Lung (tissue), 11 donors: ENCODE measurements at regions not wholly inside any gene's neighbourhood (a gene's known extent, or its start where the extent isn't known, plus 50 kb on each side); places are given as distances from the start of the nearest gene placed in this dataset.

ENCODE experiments used
- ATAC-seq: fragments of 200-7000 bp; cut with Tn5 transposase; one replicate; pipeline ENCODE4 v1.9.1; 2020; ENCODE audit warnings: moderate number of reproducible peaks; ENCODE audit not compliant: insufficient read depth, low FRiP score
- DNase-seq, 3 donors: peaks; one replicate each; pipeline ENCODE4 v3.0.0-alpha.2; 2013 to 2017
- H3K27ac ChIP-seq, 2 donors: one replicate each; pipeline ENCODE4 v1.5.1; 2013; ENCODE audit warnings: mild to moderate bottlenecking in 2 of 2, moderate library complexity in 2 of 2, control low read depth in 1 of 2, inconsistent platforms in 1 of 2, low read depth in 1 of 2, low read length in 1 of 2
- H3K27me3 ChIP-seq, 3 donors: one replicate each; pipeline ENCODE4 v1.5.1; 2013; ENCODE audit warnings: low read length in 2 of 3; ENCODE audit not compliant: control insufficient read depth in 3 of 3, insufficient read depth in 3 of 3
- H3K36me3 ChIP-seq, 4 donors: one replicate each; pipeline ENCODE4 v1.5.1; 2013; ENCODE audit warnings: low read length in 4 of 4, mild to moderate bottlenecking in 1 of 4, moderate library complexity in 1 of 4; ENCODE audit not compliant: control insufficient read depth in 4 of 4, insufficient read depth in 4 of 4
- H3K4me1 ChIP-seq, 5 donors: one replicate each; pipeline ENCODE4 v1.5.1; 2013; ENCODE audit warnings: low read length in 5 of 5, mild to moderate bottlenecking in 2 of 5, moderate library complexity in 1 of 5; ENCODE audit not compliant: control insufficient read depth in 5 of 5, insufficient read depth in 5 of 5
- H3K4me3 ChIP-seq: one replicate; pipeline ENCODE4 v1.5.1; 2013; ENCODE audit warnings: mild to moderate bottlenecking, control low read depth, moderate library complexity
- H3K9ac ChIP-seq, 2 donors: one replicate each; pipeline ENCODE4 v1.5.1; 2013; ENCODE audit warnings: low read length in 2 of 2, control low read depth in 1 of 2; ENCODE audit not compliant: insufficient read depth in 1 of 2
- H3K9me3 ChIP-seq, 4 donors: one replicate each; pipeline ENCODE4 v1.5.1; 2013; ENCODE audit warnings: low read length in 3 of 4, mild to moderate bottlenecking in 1 of 4, moderate library complexity in 1 of 4; ENCODE audit not compliant: control insufficient read depth in 4 of 4, insufficient read depth in 3 of 4
- WGBS, 2 donors: extraction: QIAGEN DNeasy Blood & Tissue Kit; methylation state at CpG; one replicate each; pipeline ENCODE4 v1.1.7; 2013; 5-methylcytosine and 5-hydroxymethylcytosine counted together
- TF ChIP-seq, protein P1 (sequence below): IDR thresholded peaks from 2 replicates; pipeline ENCODE4 v1.5.1; 2012; ENCODE audit warnings: mild to moderate bottlenecking; ENCODE audit errors: control extremely low read depth, extremely low read depth
- donor health status: control.
- donor health status: control.
- donor health status: Bipolar disorder and iron deficiency.
- donor health status: healthy.
- donor health status: DM: yes; HTN: yes; CAD: no.

DNA sequence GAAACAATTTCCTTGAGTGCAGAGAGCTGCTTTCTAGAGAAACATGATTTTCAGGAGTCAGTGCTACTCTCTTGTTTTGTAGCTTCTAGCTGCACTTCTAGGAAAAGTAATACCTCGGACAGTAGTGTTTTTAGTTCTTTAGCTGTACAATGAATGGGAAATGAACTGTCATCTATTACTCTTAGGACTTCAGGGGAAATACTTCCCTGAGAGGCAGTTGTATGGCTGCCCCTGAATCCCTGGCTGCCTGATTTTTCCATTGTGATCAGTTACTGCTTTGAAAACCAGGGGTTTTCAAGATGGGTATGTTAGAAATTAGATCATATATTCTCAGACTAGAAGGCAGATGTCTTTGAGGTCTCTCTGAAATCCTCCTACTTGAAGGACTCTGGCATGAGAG, 200.3 kb upstream of the SEMA6D start:
- H3K9ac ChIP-seq: no peak overlapping the region
- H3K36me3 ChIP-seq: no peaks in the 10 kb centered on the region
- DNase-seq: no peak
- 65 to 77% methylated on average over 1 of the region's 1 CpG for WGBS, 2 donors
- TF ChIP-seq, protein P1, sequence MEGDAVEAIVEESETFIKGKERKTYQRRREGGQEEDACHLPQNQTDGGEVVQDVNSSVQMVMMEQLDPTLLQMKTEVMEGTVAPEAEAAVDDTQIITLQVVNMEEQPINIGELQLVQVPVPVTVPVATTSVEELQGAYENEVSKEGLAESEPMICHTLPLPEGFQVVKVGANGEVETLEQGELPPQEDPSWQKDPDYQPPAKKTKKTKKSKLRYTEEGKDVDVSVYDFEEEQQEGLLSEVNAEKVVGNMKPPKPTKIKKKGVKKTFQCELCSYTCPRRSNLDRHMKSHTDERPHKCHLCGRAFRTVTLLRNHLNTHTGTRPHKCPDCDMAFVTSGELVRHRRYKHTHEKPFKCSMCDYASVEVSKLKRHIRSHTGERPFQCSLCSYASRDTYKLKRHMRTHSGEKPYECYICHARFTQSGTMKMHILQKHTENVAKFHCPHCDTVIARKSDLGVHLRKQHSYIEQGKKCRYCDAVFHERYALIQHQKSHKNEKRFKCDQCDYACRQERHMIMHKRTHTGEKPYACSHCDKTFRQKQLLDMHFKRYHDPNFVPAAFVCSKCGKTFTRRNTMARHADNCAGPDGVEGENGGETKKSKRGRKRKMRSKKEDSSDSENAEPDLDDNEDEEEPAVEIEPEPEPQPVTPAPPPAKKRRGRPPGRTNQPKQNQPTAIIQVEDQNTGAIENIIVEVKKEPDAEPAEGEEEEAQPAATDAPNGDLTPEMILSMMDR: no peak
- H3K9me3 ChIP-seq: peaks cover 0 to 3% (median 0%) of the 10 kb centered on the region in 4 donors
- H3K27me3 ChIP-seq: no peaks in the 10 kb centered on the region
- no peak for ATAC-seq
- no peak overlapping the region for H3K27ac ChIP-seq
- peaks cover 0 to 10% (median 0%) of the 10 kb centered on the region in 5 donors for H3K4me1 ChIP-seq
- H3K4me3 ChIP-seq: no peak overlapping the region

DNA sequence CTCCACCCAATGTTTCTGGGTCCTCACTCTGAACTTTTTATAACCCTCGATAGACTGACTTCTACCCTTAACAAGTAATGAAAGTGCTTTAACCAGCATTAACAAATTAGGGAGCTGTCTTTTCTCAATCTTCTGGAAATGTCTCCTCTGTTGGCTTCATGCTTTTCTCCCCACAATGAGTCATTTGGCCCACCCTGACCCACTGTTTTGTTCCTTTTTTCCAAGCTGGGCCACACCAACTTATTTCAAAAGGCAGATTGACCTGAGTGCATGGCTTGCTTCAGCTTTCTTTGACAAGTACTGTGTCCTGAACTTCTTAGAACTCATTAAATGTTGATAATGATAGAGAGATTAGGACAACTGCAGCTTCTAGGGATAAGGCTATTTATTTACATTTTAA, 199.6 kb upstream of the SEMA6D start:
- Histone ChIP-seq H3K27ac (no peak overlapping the region), H3K9ac (no peak overlapping the region), H3K4me3 (no peak overlapping the region), H3K27me3 (no peaks in the 10 kb centered on the region), H3K36me3 (no peaks in the 10 kb centered on the region), H3K9me3 (peaks cover 0 to 3% (median 0%) of the 10 kb centered on the region in 4 donors), H3K4me1 (peaks cover 0 to 10% (median 0%) of the 10 kb centered on the region in 5 donors)
- TF ChIP-seq, protein P1: no peak
- DNase-seq (no peak), ATAC-seq (no peak)
- WGBS, 2 donors: 29 to 42% methylated on average over 1 of the region's 1 CpG

DNA sequence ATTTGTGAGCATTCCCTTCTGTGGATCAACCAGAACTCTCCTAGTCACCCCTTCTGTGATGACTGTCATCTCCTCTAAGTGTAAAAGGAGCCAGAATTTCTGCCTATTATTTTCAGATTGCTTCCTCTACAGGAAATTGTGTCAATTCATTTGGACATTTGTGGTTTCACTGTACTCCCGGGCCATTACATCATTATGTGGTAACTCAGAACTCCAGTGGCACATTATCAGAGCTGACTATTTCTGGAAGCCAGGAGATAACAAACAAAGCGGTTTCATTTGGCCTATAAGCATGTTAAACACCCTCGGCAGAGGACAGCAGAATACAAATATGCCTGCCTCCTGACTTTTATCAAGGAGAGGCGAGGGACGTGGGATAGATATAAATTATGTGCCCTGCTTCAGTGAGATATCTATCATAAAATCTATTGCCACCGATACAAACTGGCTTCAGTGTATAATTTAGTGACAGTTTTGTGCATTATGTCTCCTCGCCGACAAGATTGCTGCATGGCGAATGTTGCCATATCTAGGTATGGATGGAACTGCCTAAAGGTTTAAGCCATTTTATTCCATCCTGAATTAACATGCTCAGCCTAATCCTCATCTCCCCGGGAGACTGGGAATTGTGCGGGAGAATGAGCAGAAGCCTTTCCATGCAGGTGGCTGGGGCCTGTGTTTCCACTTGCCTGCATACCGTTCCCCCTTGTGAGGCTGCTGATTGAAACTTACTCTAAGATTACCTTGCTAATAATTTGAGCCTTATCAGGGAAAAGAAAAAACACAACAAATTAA, 193.4 kb upstream of the SEMA6D start:
- H3K27me3 ChIP-seq: no peaks in the 10 kb centered on the region
- no peak overlapping the region for H3K27ac ChIP-seq
- H3K9ac ChIP-seq: no peak overlapping the region
- H3K9me3 ChIP-seq: peaks cover 0 to 3% (median 0%) of the 10 kb centered on the region in 4 donors
- H3K4me3 ChIP-seq: no peak overlapping the region
- ATAC-seq (no peak), DNase-seq (peak in 2 of 3 donors; percentile 33 to 59)
- no peaks in the 10 kb centered on the region for H3K36me3 ChIP-seq
- 53 to 55% methylated on average over 12 of the region's 12 CpGs for WGBS, 2 donors
- H3K4me1 ChIP-seq: peaks cover 0 to 13% (median 0%) of the 10 kb centered on the region in 5 donors
- TF ChIP-seq, protein P1: no peak
